Parathyroid adenoma (tissue), 2 donors: ENCODE measurements at regions not wholly inside any gene's neighbourhood (a gene's known extent, or its start where the extent isn't known, plus 50 kb on each side); places are given as distances from the start of the nearest gene placed in this dataset.

Experiments
- H2AFZ ChIP-seq: fragments of 300-600 bp; sonication (generic); one replicate; pipeline ENCODE4 v1.7.0; 2017; ENCODE audit warnings: antibody characterized with exemption, mild to moderate bottlenecking
- H3K27ac ChIP-seq: fragments of 300-600 bp; sonication (generic); one replicate; pipeline ENCODE4 v1.7.0; 2017
- H3K27me3 ChIP-seq: fragments of 300-600 bp; sonication (generic); one replicate; pipeline ENCODE4 v1.7.0; 2017; ENCODE audit warnings: low read length; ENCODE audit not compliant: control insufficient read depth, insufficient read depth
- H3K36me3 ChIP-seq: fragments of 300-600 bp; sonication (generic); one replicate; pipeline ENCODE4 v1.7.0; 2017; ENCODE audit warnings: low read length; ENCODE audit not compliant: control insufficient read depth, insufficient read depth
- H3K4me1 ChIP-seq: fragments of 300-600 bp; sonication (generic); one replicate; pipeline ENCODE4 v1.7.0; 2017; ENCODE audit warnings: control low read depth
- H3K4me2 ChIP-seq: fragments of 300-600 bp; sonication (generic); one replicate; pipeline ENCODE4 v1.7.0; 2017; ENCODE audit warnings: low read length
- H3K4me3 ChIP-seq: fragments of 300-600 bp; sonication (generic); one replicate; pipeline ENCODE4 v1.7.0; 2017; ENCODE audit warnings: low read depth, low read length
- H3K79me2 ChIP-seq: fragments of 300-600 bp; sonication (generic); one replicate; pipeline ENCODE4 v1.7.0; 2017; ENCODE audit warnings: control low read depth
- H3K9ac ChIP-seq: fragments of 300-600 bp; sonication (generic); one replicate; pipeline ENCODE4 v1.7.0; 2017; ENCODE audit warnings: mild to moderate bottlenecking
- H3K9me3 ChIP-seq: fragments of 300-600 bp; sonication (generic); one replicate; pipeline ENCODE4 v1.7.0; 2017; ENCODE audit warnings: low read length; ENCODE audit not compliant: control insufficient read depth
- TF ChIP-seq, protein P1 (sequence below): fragments of 300-600 bp; sonication (generic); IDR thresholded peaks from one replicate; pipeline ENCODE4 v1.7.0; 2017; ENCODE audit warnings: antibody characterized with exemption, mild to moderate bottlenecking
- donor health status: primary hyperparathyroidism.

DNA sequence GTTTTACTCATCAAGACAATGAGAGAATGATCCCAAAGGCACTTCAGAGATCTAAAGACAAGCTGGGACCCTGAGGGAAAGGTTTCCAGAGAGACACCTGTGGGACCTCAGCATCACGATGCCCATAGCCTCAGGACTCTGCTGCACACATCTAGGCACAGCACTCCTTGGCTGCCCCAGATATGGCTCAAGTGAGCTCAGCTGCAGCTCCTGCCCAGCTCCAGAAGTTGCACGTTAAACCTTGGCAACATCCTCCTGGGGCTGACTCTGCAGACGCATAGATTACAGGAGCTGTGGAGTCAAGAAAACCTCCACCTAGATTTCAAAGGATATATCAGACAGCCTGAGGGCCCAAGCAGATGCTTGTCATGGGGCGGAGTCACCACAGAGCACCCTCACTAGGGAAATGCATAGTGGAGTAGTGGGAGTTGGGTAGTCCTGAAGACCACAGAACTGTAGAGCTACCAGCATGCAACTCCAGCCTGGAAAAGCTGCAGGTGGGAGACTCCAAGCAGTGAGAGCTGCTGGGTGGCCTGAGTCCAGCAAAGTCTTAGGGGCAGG lies 582.0 kb downstream of the CDH11 start:
- Histone ChIP-seq H3K36me3 (no peaks in the 10 kb centered on the region), H3K4me1 (no peaks in the 10 kb centered on the region), H3K27me3 (no peaks in the 10 kb centered on the region), H3K9me3 (no peaks in the 10 kb centered on the region), H3K9ac (no peak overlapping the region), H3K27ac (no peak overlapping the region), H3K4me2 (no peak overlapping the region), H3K79me2 (no peaks in the 10 kb centered on the region), H3K4me3 (no peak overlapping the region), H2AFZ (no peak overlapping the region)
- TF ChIP-seq, protein P1, sequence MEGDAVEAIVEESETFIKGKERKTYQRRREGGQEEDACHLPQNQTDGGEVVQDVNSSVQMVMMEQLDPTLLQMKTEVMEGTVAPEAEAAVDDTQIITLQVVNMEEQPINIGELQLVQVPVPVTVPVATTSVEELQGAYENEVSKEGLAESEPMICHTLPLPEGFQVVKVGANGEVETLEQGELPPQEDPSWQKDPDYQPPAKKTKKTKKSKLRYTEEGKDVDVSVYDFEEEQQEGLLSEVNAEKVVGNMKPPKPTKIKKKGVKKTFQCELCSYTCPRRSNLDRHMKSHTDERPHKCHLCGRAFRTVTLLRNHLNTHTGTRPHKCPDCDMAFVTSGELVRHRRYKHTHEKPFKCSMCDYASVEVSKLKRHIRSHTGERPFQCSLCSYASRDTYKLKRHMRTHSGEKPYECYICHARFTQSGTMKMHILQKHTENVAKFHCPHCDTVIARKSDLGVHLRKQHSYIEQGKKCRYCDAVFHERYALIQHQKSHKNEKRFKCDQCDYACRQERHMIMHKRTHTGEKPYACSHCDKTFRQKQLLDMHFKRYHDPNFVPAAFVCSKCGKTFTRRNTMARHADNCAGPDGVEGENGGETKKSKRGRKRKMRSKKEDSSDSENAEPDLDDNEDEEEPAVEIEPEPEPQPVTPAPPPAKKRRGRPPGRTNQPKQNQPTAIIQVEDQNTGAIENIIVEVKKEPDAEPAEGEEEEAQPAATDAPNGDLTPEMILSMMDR: no peak

DNA sequence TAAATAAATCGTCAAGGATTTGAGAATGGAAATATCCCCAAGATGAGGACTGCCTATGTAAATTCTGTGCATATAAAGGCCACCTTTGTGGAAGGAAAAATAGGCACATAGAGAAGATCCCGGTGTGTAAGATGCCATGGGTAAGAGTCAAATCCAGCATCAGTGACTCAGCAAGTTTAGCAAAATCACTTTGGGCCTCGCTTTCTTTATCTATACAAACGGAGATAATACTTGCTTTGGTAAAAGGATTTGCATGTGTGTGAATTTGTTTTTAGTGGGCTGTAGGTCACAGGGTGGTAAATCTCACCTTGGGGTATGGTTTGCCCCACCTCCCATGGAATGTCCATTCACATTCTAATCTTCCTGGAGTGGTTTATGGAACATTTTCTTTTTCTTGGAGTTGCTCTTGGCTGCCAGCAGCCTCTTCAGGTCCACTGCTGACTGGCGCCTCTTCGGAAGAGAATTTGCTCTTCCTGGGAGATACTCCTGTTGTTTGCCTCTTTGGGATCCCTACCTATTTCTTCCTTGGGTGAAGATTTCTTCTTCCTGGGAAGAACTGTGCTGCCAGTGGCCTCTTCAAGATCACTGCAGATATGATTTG lies 587.6 kb downstream of the CDH11 start:
- no peaks in the 10 kb centered on the region for H3K9me3 ChIP-seq
- H3K4me3 ChIP-seq: no peak overlapping the region
- H3K4me2 ChIP-seq: no peak overlapping the region
- H3K27me3 ChIP-seq: no peaks in the 10 kb centered on the region
- no peaks in the 10 kb centered on the region for H3K79me2 ChIP-seq
- H2AFZ ChIP-seq: no peak overlapping the region
- no peaks in the 10 kb centered on the region for H3K4me1 ChIP-seq
- H3K36me3 ChIP-seq: no peaks in the 10 kb centered on the region
- H3K9ac ChIP-seq: no peak overlapping the region
- TF ChIP-seq, protein P1: no peak
- no peak overlapping the region for H3K27ac ChIP-seq

DNA sequence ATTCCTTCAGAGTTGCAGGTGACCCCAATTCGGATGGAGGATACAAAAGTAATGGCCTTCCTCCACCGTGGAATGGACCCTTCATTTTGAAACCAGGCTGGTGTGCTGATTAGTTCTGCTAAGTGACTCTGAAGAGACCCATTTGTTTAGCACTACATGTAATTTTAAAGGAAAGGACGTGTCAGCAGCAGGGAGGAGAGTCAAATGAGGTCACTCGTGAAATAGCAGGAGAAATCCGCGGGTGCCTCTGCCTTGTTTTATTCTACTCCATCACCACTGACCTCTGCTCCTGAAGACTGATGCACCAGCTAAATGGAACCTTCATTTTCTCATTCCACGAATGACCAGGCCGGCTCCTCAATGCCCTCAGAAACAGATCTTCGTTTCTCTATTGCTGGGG lies 589.2 kb downstream of the CDH11 start:
- Histone ChIP-seq H3K36me3 (no peaks in the 10 kb centered on the region), H3K4me1 (no peaks in the 10 kb centered on the region), H3K9me3 (no peaks in the 10 kb centered on the region), H3K4me2 (no peak overlapping the region), H3K9ac (no peak overlapping the region), H2AFZ (no peak overlapping the region), H3K27ac (no peak overlapping the region), H3K79me2 (no peaks in the 10 kb centered on the region), H3K27me3 (no peaks in the 10 kb centered on the region), H3K4me3 (no peak overlapping the region)
- TF ChIP-seq, protein P1: no peak

DNA sequence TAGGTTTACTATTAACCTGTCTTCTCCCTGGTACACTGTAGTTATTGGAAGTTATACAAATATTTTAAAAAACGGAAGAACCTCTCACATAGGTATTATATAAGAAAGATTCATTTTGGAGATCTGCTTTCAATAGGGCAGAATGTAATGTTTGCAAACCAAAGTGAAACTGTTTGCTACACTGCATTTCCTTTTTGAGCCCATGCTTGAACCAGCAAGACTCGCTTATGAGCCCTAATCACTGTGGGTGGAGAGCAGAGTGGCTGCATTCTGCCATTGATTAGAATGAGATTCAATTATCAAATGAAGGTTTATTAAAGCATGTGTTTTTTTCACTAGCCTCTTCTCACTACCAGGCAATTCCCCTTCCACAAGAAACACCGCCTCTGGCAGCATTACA lies 589.7 kb downstream of the CDH11 start:
- Histone ChIP-seq H3K27ac (no peak overlapping the region), H3K79me2 (no peaks in the 10 kb centered on the region), H3K4me1 (no peaks in the 10 kb centered on the region), H3K9ac (no peak overlapping the region), H3K9me3 (no peaks in the 10 kb centered on the region), H2AFZ (no peak overlapping the region), H3K27me3 (no peaks in the 10 kb centered on the region), H3K4me2 (no peak overlapping the region), H3K4me3 (no peak overlapping the region), H3K36me3 (no peaks in the 10 kb centered on the region)
- TF ChIP-seq, protein P1: no peak

DNA sequence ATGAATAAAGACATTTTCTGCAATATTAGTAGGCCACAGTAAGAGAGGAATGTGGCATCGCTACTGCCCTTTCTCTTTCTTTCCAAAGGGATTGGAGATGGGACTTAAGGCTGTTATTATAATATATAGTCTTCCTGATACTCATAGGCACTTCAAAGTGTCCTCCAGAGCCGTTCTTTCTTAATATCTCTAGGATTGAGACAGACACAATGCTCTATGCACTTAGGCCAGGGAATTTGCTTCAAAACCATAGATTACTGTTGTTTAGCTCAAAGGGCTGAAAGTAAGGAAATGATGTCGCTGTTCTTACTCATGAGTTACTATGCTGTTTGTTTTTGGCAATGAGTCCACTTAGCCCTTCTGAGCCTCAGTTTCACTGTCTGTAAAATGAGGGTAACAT lies 590.5 kb downstream of the CDH11 start:
- Histone ChIP-seq H3K4me1 (no peaks in the 10 kb centered on the region), H3K79me2 (no peaks in the 10 kb centered on the region), H3K9me3 (no peaks in the 10 kb centered on the region), H3K36me3 (no peaks in the 10 kb centered on the region), H3K4me3 (no peak overlapping the region), H3K9ac (no peak overlapping the region), H3K4me2 (no peak overlapping the region), H3K27me3 (no peaks in the 10 kb centered on the region), H2AFZ (no peak overlapping the region), H3K27ac (no peak overlapping the region)
- TF ChIP-seq, protein P1: no peak
